GM12874 (cell line): ENCODE measurements at regions not wholly inside any gene's neighbourhood (a gene's known extent, or its start where the extent isn't known, plus 50 kb on each side); places are given as distances from the start of the nearest gene placed in this dataset.

Source experiments
- CTCF ChIP-seq: IDR thresholded peaks from 2 replicates; pipeline ENCODE4 v1.5.1; 2011; ENCODE audit warnings: low read depth, mild to moderate bottlenecking, control low read depth, low read length, moderate library complexity; ENCODE audit not compliant: insufficient read depth

GRCh38 chr20:48124960-48125359, 339.7 kb upstream of the SULF2 start:
- TF ChIP-seq CTCF = no peak

- no peak for TF ChIP-seq CTCF
These were observed 339.0 kb upstream of the SULF2 start for GRCh38 chr20:48124181-48124782.

GRCh38 chr20:48120120-48120519, 334.8 kb upstream of the SULF2 start:
- TF ChIP-seq CTCF = no peak

GRCh38 chr20:48115502-48115901, 330.2 kb upstream of the SULF2 start:
- no peak for TF ChIP-seq CTCF

GRCh38 chr20:48107560-48107959, 322.3 kb upstream of the SULF2 start:
- no peak for TF ChIP-seq CTCF

GRCh38 chr20:48106428-48106827, 321.1 kb upstream of the SULF2 start:
- no peak for TF ChIP-seq CTCF

GRCh38 chr20:48105526-48105925, 320.2 kb upstream of the SULF2 start:
- no peak for TF ChIP-seq CTCF
